ENCODE measurements at regions not wholly inside any gene's neighbourhood (a gene's known extent, or its start where the extent isn't known, plus 50 kb on each side); places are given as distances from the start of the nearest gene placed in this dataset.

DNA sequence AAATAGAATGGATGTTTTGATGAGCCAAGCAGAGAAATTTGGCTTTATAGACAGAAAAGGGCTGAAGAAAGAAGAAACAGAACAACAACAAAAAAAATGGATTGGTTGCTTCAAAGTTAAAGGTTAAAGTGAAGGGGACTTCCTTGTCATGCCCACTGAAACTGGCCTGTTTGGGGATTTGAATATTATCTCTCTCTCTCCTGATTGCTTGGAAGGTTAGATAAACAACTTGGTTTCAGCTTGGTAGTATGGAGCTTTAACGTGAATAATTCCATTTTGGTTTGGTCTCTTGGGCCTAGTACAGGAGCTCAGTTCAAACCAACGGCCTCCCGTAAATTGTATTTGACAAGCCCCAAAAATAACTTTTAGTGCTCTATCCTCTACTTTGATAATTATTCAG is 70.8 kb upstream of the MBNL1 start:
- Histone ChIP-seq H3K4me1 (peaks cover 0 to 53% (median 5%) of the 10 kb centered on the region in 3 donors), H3K27ac (peak overlapping the region; percentile 12 to 76 (median 70)), H3K27me3 (no peaks in the 10 kb centered on the region), H3K9me3 (no peaks in the 10 kb centered on the region), H3K4me3 (no peak overlapping the region), H3K36me3 (no peaks in the 10 kb centered on the region)
- 59 to 71% methylated on average over 3 of the region's 3 CpGs for WGBS, 2 donors
- TF ChIP-seq, protein P1, sequence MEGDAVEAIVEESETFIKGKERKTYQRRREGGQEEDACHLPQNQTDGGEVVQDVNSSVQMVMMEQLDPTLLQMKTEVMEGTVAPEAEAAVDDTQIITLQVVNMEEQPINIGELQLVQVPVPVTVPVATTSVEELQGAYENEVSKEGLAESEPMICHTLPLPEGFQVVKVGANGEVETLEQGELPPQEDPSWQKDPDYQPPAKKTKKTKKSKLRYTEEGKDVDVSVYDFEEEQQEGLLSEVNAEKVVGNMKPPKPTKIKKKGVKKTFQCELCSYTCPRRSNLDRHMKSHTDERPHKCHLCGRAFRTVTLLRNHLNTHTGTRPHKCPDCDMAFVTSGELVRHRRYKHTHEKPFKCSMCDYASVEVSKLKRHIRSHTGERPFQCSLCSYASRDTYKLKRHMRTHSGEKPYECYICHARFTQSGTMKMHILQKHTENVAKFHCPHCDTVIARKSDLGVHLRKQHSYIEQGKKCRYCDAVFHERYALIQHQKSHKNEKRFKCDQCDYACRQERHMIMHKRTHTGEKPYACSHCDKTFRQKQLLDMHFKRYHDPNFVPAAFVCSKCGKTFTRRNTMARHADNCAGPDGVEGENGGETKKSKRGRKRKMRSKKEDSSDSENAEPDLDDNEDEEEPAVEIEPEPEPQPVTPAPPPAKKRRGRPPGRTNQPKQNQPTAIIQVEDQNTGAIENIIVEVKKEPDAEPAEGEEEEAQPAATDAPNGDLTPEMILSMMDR (IDR thresholded peaks at IDR 0.05) = no peak
- TF ChIP-seq POLR2A (IDR thresholded peaks at IDR 0.05) = no peak
- no peak for DNase-seq
- intact Hi-C loops (cut with DNase I) = no loop called here

GRCh38 chr3:152198665-152199064 is 70.1 kb upstream of the MBNL1 start:
- WGBS, 2 donors = 54 to 75% methylated on average over 1 of the region's 1 CpG
- Histone ChIP-seq H3K36me3 (no peaks in the 10 kb centered on the region), H3K27ac (peak overlapping the region; percentile 39 to 82 (median 76)), H3K4me1 (peaks cover 0 to 50% (median 5%) of the 10 kb centered on the region in 3 donors), H3K4me3 (no peak overlapping the region), H3K9me3 (no peaks in the 10 kb centered on the region), H3K27me3 (no peaks in the 10 kb centered on the region)
- intact Hi-C loops (cut with DNase I) = no loop called here
- DNase-seq = no peak
- TF ChIP-seq, protein P1 (IDR thresholded peaks at IDR 0.05) = no peak
- no peak for TF ChIP-seq POLR2A (IDR thresholded peaks at IDR 0.05)

DNA sequence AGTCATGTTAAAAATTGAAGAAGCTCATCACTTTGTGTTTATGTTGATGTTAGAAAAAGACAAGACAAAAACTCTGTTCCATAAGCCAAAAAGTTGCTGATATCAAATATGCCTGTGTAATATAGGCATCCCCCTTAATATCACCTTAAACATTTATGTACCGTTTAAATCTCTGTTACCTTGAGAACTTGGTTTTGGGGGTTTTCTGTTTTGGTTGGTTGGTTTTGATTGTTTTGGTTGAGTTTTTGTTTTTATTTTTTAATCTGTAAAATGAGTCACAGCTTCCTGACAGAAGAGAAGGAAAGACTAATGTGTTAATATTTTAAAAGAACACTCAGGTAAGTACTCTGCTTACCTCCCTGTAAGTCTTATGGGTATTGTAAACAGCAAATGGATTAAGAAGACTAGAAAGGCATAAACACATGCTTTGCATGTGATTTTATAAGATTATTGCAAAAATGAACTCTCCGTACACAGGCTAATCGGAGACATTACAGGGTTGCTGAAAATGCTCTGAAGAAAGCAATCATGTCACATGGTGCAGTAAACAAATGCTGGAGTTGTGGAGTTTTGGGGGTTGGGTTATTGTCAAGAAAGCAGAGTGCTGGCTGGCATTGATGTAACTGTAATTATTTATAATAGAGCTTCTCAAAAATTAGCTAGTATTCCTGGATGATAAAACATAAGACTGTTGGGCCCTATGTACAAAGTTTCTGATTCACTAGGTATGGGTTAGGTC is 69.5 kb upstream of the MBNL1 start:
- intact Hi-C loops (cut with DNase I) = no loop called here
- H3K36me3 ChIP-seq = no peaks in the 10 kb centered on the region

DNA sequence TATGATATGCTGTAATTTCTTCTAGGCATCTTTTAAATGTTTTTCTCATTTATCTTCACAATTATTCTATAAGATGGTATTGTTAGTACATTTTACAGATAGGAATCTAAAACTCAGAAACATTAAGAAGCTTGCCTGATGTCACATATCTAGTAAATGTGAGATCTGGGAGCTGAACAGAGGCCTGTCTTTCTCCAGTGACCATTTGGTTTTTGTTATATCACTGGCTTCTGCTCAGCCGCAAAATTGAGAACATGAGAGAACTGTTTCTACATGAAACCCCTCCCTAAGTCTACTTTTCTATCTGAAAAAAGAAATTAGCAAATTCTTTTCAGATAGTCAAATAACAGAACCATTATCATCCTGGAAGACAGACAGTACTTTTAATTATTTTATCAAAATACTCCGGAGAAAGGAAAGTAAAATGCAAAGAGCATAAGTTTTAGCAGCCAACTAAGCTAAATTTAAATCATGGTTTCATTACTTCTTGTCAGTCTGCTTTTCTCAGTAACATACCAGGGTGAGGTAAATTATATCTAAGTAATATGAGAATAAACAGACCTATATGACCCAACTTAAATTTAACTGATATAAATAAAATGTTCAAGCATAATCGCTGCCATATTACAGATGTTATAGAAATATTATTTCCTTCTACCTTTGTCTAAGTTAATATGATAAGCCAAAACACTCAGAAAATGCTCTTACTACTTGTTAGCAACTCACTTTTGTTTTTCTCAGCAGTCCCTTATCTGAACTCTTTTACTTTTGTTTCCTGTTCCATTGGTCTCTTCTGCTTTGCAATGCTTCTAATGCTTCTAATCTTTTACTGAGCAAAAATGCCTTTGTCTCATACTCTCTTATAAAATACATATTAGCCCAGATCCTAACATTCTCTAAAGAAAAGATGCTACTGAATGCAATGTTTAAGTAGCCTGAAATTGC is 68.0 kb upstream of the MBNL1 start:
- WGBS, 2 donors = 48 to 58% methylated on average over 3 of the region's 3 CpGs
- Histone ChIP-seq H3K27ac (peak overlapping the region; percentile 44 to 76 (median 76)), H3K4me3 (peak overlapping the region in 3 of 4 donors; percentile 2 to 45 (median 20)), H3K36me3 (no peaks in the 10 kb centered on the region), H3K9me3 (no peaks in the 10 kb centered on the region), H3K27me3 (no peaks in the 10 kb centered on the region), H3K4me1 (peaks cover 0 to 50% (median 5%) of the 10 kb centered on the region in 3 donors)
- TF ChIP-seq, protein P1 (IDR thresholded peaks at IDR 0.05) = no peak
- no peak for TF ChIP-seq POLR2A (IDR thresholded peaks at IDR 0.05)
- DNase-seq = no peak
- intact Hi-C loops (cut with DNase I) = no loop called here

More for the DNA sequence above, 69.5 kb upstream of the MBNL1 start:
- Histone ChIP-seq H3K27me3 (no peaks in the 10 kb centered on the region), H3K4me1 (peaks cover 0 to 50% (median 5%) of the 10 kb centered on the region in 3 donors), H3K4me3 (no peak overlapping the region), H3K9me3 (no peaks in the 10 kb centered on the region), H3K27ac (peak overlapping the region; percentile 39 to 82 (median 76))
- TF ChIP-seq, protein P1 (IDR thresholded peaks at IDR 0.05) = no peak
- peak in 1 of 4 donors; percentile 16 for TF ChIP-seq POLR2A (IDR thresholded peaks at IDR 0.05)
- 44 to 55% methylated on average over 3 of the region's 3 CpGs for WGBS, 2 donors
- DNase-seq = no peak

All from esophagus squamous epithelium (tissue), 5 donors.